ENCODE measurements at regions not wholly inside any gene's neighbourhood (a gene's known extent, or its start where the extent isn't known, plus 50 kb on each side); places are given as distances from the start of the nearest gene placed in this dataset.

DNA sequence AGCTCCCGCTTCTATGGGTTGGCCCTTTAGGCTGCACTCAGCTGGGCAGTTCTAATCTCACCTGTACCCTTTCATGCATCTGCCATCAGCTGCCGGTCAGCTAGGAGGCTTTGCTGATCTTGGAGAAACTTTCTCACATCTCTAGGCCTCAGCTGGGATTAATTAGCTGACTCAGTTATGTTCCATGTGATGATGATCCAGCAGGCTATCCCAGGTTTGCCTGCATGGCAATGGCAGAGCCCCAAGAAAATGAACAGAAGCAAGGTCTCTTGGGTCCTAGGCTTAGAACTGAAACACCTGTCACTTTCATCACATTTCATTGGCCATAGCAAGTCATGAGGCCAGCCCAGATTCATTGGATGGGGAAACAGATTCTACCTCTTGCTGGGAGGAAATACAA, 304.6 kb upstream of the TBC1D5 start:
- TF ChIP-seq, protein P1, sequence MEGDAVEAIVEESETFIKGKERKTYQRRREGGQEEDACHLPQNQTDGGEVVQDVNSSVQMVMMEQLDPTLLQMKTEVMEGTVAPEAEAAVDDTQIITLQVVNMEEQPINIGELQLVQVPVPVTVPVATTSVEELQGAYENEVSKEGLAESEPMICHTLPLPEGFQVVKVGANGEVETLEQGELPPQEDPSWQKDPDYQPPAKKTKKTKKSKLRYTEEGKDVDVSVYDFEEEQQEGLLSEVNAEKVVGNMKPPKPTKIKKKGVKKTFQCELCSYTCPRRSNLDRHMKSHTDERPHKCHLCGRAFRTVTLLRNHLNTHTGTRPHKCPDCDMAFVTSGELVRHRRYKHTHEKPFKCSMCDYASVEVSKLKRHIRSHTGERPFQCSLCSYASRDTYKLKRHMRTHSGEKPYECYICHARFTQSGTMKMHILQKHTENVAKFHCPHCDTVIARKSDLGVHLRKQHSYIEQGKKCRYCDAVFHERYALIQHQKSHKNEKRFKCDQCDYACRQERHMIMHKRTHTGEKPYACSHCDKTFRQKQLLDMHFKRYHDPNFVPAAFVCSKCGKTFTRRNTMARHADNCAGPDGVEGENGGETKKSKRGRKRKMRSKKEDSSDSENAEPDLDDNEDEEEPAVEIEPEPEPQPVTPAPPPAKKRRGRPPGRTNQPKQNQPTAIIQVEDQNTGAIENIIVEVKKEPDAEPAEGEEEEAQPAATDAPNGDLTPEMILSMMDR (IDR thresholded peaks at IDR 0.05), result no peak
- TF ChIP-seq POLR2A (IDR thresholded peaks at IDR 0.05) (no peak), POLR2AphosphoS5 (IDR thresholded peaks at IDR 0.05) (no peak)

Measured in suprapubic skin (tissue), 4 donors.